ENCODE measurements at regions not wholly inside any gene's neighbourhood (a gene's known extent, or its start where the extent isn't known, plus 50 kb on each side); places are given as distances from the start of the nearest gene placed in this dataset.

DNA sequence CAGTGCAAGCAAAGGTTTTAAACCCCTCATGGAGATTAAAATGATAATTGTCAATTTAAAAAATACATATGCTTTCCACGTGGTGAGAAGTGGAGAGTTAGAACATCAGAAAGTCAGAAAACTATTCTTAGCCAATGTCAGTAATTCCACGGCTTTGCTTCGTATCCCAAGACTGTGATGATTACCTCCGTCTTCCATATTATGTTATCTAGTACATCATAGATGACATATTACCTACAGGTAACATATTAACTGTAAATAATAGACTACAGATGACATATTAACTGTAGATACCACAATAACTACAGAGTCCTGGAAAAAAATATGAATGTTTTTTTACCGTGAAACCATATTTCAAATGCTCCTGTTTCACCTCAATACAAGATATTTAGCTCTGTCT lies 579.4 kb upstream of the PFKP start:
- H3K4me3 ChIP-seq = no peak overlapping the region
- H3K27me3 ChIP-seq = no peaks in the 10 kb centered on the region
- no peak for DNase-seq
- no peaks in the 10 kb centered on the region for H3K9me3 ChIP-seq
- no peaks in the 10 kb centered on the region for H3K36me3 ChIP-seq
- H3K27ac ChIP-seq = no peak overlapping the region
- H3K4me1 ChIP-seq = no peaks in the 10 kb centered on the region
- intact Hi-C loops (cut with DNase I; ENCODE audit: low total_unique reads) = no loop called here
- no peak for TF ChIP-seq CTCF (IDR thresholded peaks at IDR 0.05)

DNA sequence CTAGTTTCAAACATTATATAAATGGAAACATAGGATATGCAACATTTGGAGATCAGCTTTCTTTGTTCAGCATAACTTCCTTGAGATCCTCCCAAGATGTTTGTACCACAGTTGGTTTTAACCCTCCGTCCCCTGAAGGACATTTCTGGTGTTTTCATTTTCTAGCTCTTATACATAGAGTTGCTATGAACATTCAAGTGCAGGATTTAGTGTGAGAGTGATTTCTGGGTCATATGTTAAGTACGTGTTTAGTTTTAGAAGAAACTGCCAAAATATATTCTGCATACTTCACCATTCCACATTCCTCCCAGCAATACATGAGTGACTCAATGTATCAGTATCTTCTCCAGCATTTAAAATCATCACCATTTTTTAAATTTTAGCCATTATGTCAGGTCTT lies 588.7 kb upstream of the PFKP start:
- no peak for TF ChIP-seq CTCF (IDR thresholded peaks at IDR 0.05)
- DNase-seq = no peak
- intact Hi-C loops (cut with DNase I; ENCODE audit: low total_unique reads) = no loop called here
- no peak overlapping the region for H3K27ac ChIP-seq
- H3K4me1 ChIP-seq = no peaks in the 10 kb centered on the region
- H3K36me3 ChIP-seq = no peaks in the 10 kb centered on the region
- H3K9me3 ChIP-seq = no peaks in the 10 kb centered on the region
- no peak overlapping the region for H3K4me3 ChIP-seq
- H3K27me3 ChIP-seq = no peaks in the 10 kb centered on the region

DNA sequence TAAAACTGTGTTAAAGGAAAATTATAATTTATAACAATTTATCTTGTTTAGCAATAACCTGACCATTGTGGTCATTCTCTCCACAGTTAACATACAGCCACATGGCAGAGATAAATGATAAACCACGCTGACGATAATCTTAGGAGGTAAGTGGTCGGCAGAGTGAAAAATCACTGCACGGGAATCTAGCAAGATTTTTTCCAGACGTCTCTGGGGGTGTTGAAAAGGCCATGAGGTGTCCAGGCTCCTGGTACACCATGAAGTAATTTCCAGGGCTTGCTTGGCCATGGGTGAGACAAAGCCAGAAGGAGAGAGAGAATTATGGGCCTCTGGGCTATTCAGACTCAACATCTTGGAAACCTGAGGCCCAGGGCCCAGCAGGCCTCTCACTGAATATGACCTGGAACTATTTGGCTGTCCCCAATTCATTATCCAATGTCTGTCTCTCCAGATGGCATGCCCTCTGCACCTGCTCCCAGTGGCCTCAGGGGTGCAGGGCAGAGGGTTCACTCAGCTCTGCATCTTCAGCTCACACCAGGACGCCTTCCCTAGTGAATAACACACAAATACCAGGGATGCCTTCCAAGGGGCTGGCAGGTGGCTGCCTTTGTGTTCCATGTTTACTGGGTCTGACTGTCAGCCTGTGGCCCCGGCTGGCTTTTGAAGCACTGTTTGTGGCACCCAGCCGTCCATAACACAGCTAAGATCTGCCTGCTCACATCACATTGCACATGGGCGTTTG lies 590.4 kb upstream of the PFKP start:
- H3K27ac ChIP-seq = no peak overlapping the region
- H3K4me3 ChIP-seq = no peak overlapping the region

DNA sequence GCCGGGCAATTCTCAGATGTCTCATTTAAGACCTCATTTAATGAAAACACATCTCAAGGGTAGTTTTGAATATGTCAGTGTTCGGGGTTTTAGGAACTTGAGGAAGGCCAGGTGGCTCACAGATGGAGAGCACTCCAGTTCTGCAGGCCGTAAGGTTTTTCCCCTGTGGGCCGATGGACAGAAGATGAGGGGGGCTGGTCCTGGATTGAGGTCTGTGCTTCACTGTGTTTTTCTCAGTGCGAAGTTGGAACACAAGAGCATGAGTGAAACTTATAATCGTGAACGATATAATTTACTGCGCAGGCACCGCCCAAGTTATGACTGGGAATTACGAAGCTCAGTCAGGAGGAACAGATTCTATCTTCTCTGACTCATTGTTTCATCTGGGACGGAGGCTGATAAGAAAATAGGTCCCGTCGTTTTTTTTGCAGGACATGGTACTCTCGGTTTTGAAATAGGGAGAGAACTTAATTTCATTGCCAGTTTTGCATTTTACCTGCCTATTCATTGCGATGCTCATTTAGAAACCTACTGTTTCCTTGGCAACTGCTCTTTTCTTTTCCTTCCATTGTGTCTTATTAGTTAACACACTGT lies 591.0 kb upstream of the PFKP start:
- DNase-seq = no peak
- no peak for TF ChIP-seq CTCF (IDR thresholded peaks at IDR 0.05)
- no peaks in the 10 kb centered on the region for H3K4me1 ChIP-seq
- H3K4me3 ChIP-seq = no peak overlapping the region
- H3K27ac ChIP-seq = no peak overlapping the region
- intact Hi-C loops (cut with DNase I; ENCODE audit: low total_unique reads) = no loop called here
- H3K9me3 ChIP-seq = no peaks in the 10 kb centered on the region
- no peaks in the 10 kb centered on the region for H3K36me3 ChIP-seq
- H3K27me3 ChIP-seq = no peaks in the 10 kb centered on the region

More for the DNA sequence above, 590.4 kb upstream of the PFKP start:
- TF ChIP-seq CTCF (IDR thresholded peaks at IDR 0.05) = no peak
- H3K4me1 ChIP-seq = no peaks in the 10 kb centered on the region
- H3K27me3 ChIP-seq = no peaks in the 10 kb centered on the region
- H3K36me3 ChIP-seq = no peaks in the 10 kb centered on the region
- H3K9me3 ChIP-seq = no peaks in the 10 kb centered on the region
- no peak for DNase-seq
- intact Hi-C loops (cut with DNase I; ENCODE audit: low total_unique reads) = no loop called here

DNA sequence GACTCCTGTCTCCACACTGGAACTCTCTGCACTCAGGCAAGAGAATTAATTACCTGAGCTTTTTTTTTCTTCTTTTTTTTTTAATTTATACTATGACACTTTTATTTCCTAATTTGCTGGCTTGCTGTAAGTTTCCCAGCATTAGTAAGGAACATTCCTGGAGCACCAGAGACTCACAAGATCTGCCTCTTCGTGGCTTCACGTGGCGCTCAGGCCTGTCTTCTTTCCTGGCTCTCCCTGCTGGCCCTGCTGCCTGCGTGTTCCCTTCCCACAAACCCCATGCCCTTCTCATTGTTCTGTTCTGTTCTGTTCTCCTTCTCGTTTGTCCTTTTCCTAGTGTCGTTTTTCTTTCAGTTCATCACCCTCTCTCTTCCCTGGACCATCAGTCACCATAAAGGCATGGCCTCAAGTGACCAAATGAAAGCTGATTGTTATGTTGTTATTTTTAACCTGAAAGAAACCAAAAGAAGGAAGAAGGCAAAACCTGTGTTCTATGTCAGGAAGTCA lies 591.6 kb upstream of the PFKP start:
- intact Hi-C loops (cut with DNase I; ENCODE audit: low total_unique reads) = no loop called here
- H3K36me3 ChIP-seq = no peaks in the 10 kb centered on the region
- H3K27me3 ChIP-seq = no peaks in the 10 kb centered on the region
- H3K9me3 ChIP-seq = no peaks in the 10 kb centered on the region
- H3K4me1 ChIP-seq = no peaks in the 10 kb centered on the region
- no peak overlapping the region for H3K4me3 ChIP-seq
- no peak for TF ChIP-seq CTCF (IDR thresholded peaks at IDR 0.05)
- H3K27ac ChIP-seq = no peak overlapping the region
- DNase-seq = no peak

All from tibial artery (tissue), 4 donors.